ENCODE measurements at regions not wholly inside any gene's neighbourhood (a gene's known extent, or its start where the extent isn't known, plus 50 kb on each side); places are given as distances from the start of the nearest gene placed in this dataset.

GRCh38 chr18:73414069-73414468 lies 546.3 kb upstream of the NETO1 start:
- no peak for TF ChIP-seq CTCF (conservative IDR thresholded peaks at IDR 0.05; ENCODE audit: low read depth in 2 of 2)
- TF ChIP-seq CREB1 (CRISPR knock-in tag; IDR thresholded peaks at IDR 0.05; ENCODE audit: low read depth): no peak

Data from GM23338 (cell line).